ENCODE measurements at regions not wholly inside any gene's neighbourhood (a gene's known extent, or its start where the extent isn't known, plus 50 kb on each side); places are given as distances from the start of the nearest gene placed in this dataset.

DNA sequence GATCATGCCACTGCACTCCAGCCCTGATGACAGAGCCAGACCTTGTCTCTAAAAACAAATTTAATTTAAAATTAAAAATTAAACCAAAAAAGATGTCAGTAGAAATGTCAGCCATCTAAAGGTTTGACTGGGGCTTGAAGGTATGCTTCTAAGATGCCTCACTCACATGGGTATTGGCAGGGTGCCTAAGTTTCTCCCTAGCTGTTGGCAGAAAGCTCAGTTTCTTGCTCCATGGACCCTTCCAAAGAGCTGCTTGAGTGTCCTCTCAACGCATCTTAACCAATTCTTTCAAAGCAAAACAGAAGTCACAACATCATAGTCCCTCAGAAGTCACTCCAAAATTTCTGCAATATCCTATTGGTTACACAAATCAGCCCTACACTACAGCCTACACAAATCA, 231.0 kb upstream of the ADGRL2 start:
- no peak overlapping the region for H3K27ac Mint-ChIP-seq
- no peak for DNase-seq
- CTCF ChIA-PET = no interaction called here
- no peaks in the 10 kb centered on the region for H3K9me3 Mint-ChIP-seq
- H3K4me1 Mint-ChIP-seq = no peaks in the 10 kb centered on the region
- H3K27me3 Mint-ChIP-seq = no peaks in the 10 kb centered on the region
- H3K4me3 Mint-ChIP-seq = no peak overlapping the region
- POLR2A ChIA-PET = no interaction called here
- H3K36me3 Mint-ChIP-seq (ENCODE audit: low read depth) = no peaks in the 10 kb centered on the region

DNA sequence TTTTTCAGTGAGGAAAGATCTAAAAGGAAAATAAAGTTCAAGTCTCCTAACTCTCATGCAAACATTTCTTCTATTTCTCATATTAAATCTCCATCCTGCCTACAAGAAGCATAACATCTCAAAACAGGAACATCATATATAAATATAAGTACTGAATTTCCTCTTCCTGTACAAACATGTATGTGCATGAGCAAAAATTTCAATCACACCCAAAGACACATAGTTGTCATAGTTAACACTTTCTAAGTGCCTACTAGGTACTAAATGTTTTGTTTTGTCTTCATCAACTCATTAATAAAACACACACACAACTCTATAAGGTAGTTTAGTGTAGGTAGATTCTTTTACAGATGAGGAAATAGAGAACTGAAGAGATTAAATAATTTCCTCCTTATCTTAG, 237.1 kb upstream of the ADGRL2 start:
- no peaks in the 10 kb centered on the region for H3K36me3 Mint-ChIP-seq (ENCODE audit: low read depth)
- H3K4me1 Mint-ChIP-seq = no peaks in the 10 kb centered on the region
- no peak overlapping the region for H3K27ac Mint-ChIP-seq
- CTCF ChIA-PET = no interaction called here
- H3K27me3 Mint-ChIP-seq = no peaks in the 10 kb centered on the region
- no peak overlapping the region for H3K4me3 Mint-ChIP-seq
- POLR2A ChIA-PET = no interaction called here
- peaks cover 2% of the 10 kb centered on the region for H3K9me3 Mint-ChIP-seq
- DNase-seq = no peak

DNA sequence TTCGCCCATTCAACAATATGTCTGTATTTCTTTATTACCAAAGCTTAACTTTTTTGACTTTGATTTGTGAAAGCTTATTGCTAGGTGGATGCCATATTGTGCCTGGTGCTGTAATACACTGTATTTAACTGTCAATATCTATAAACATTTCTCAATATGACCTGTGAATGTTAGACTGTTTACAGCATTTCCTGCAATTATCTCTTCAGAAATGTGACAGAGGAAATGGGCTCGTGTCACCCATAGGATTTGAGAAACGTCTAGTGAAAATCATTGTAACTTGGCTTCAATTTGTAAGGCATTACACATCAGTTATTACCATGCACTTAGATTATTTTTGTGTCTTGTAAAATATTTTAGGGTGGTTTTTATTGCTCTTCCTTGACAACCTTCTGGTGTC, 237.8 kb upstream of the ADGRL2 start:
- POLR2A ChIA-PET = no interaction called here
- CTCF ChIA-PET = no interaction called here
- Mint-ChIP-seq H3K9me3 (peaks cover 4% of the 10 kb centered on the region), H3K36me3 (ENCODE audit: low read depth) (no peaks in the 10 kb centered on the region), H3K4me3 (no peak overlapping the region), H3K4me1 (no peaks in the 10 kb centered on the region), H3K27me3 (no peaks in the 10 kb centered on the region), H3K27ac (no peak overlapping the region)
- no peak for DNase-seq

DNA sequence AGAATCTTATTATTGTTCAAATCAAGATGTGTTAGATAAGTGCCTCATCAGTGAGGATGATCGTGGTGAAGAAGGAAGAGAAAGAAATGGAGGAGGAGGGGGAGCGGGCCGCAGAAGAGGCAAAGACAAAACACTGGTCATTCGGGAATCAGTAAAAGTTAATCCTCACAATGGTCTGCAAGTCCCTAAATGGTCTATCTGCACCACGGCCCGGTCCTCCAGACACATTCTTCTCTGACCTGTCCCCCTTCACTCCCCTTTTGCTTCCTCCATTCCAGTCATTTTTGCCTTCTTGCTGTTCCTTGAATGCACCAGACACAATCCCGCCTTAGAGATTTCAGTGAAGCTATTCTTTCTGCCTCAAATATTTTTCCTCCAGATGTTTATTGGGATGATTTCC, 240.1 kb upstream of the ADGRL2 start:
- CTCF ChIA-PET = no interaction called here
- H3K27ac Mint-ChIP-seq = no peak overlapping the region
- H3K27me3 Mint-ChIP-seq = no peaks in the 10 kb centered on the region
- no peak overlapping the region for H3K4me3 Mint-ChIP-seq
- no peak for DNase-seq
- H3K9me3 Mint-ChIP-seq = peaks cover 4% of the 10 kb centered on the region
- POLR2A ChIA-PET = no interaction called here
- no peaks in the 10 kb centered on the region for H3K36me3 Mint-ChIP-seq (ENCODE audit: low read depth)
- H3K4me1 Mint-ChIP-seq = no peaks in the 10 kb centered on the region

GRCh38 chr1:81559662-81560350, 240.9 kb upstream of the ADGRL2 start:
- no peak for DNase-seq
- Mint-ChIP-seq H3K9me3 (peaks cover 4% of the 10 kb centered on the region), H3K36me3 (ENCODE audit: low read depth) (no peaks in the 10 kb centered on the region), H3K4me1 (no peaks in the 10 kb centered on the region), H3K4me3 (no peak overlapping the region), H3K27me3 (no peaks in the 10 kb centered on the region), H3K27ac (no peak overlapping the region)
- ChIA-PET POLR2A (no interaction called here), CTCF (no interaction called here)

- ChIA-PET POLR2A (no interaction called here), CTCF (no interaction called here)
- Mint-ChIP-seq H3K27ac (no peak overlapping the region), H3K27me3 (no peaks in the 10 kb centered on the region), H3K4me3 (no peak overlapping the region), H3K9me3 (peaks cover 4% of the 10 kb centered on the region), H3K4me1 (no peaks in the 10 kb centered on the region), H3K36me3 (ENCODE audit: low read depth) (no peaks in the 10 kb centered on the region)
- DNase-seq = no peak
Measured at GRCh38 chr1:81558291-81559076, 242.2 kb upstream of the ADGRL2 start.

- POLR2A ChIA-PET = no interaction called here
Measured at GRCh38 chr1:81556968-81557367, 243.8 kb upstream of the ADGRL2 start.

DNA sequence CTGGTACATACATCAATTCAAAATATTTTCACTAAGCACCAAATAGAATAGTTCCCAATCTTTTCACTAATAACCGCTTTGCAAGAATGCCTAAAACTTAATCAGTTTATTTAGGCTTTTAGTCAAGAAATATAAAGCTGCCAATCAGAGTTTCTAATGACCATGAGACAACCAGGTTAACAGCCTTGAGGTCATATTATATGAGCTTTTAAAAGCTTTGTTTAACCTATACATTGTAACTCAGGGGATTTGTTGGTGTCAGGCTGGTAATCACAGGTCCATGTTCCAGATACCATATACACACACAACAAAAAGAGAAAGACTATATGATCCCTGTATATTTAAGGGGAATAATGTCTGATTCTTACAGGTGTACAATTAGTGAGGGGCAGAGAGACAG, 246.2 kb upstream of the ADGRL2 start:
- CTCF ChIA-PET = no interaction called here
- POLR2A ChIA-PET = no interaction called here
- DNase-seq = no peak
- H3K4me1 Mint-ChIP-seq = peaks cover under 1% of the 10 kb centered on the region
- H3K36me3 Mint-ChIP-seq (ENCODE audit: low read depth) = no peaks in the 10 kb centered on the region
- no peaks in the 10 kb centered on the region for H3K27me3 Mint-ChIP-seq
- no peak overlapping the region for H3K27ac Mint-ChIP-seq
- H3K4me3 Mint-ChIP-seq = no peak overlapping the region
- H3K9me3 Mint-ChIP-seq = peaks cover 2% of the 10 kb centered on the region

More at GRCh38 chr1:81556968-81557367, 243.8 kb upstream of the ADGRL2 start:
- H3K9me3 Mint-ChIP-seq = peaks cover 2% of the 10 kb centered on the region
- no peaks in the 10 kb centered on the region for H3K27me3 Mint-ChIP-seq
- CTCF ChIA-PET = no interaction called here
- H3K27ac Mint-ChIP-seq = no peak overlapping the region
- no peaks in the 10 kb centered on the region for H3K36me3 Mint-ChIP-seq (ENCODE audit: low read depth)
- H3K4me3 Mint-ChIP-seq = no peak overlapping the region
- no peak for DNase-seq
- no peaks in the 10 kb centered on the region for H3K4me1 Mint-ChIP-seq

- Mint-ChIP-seq H3K36me3 (ENCODE audit: low read depth) (no peaks in the 10 kb centered on the region), H3K4me1 (peaks cover 2% of the 10 kb centered on the region), H3K27me3 (no peaks in the 10 kb centered on the region), H3K27ac (no peak overlapping the region), H3K4me3 (no peak overlapping the region), H3K9me3 (peaks cover 2% of the 10 kb centered on the region)
- ChIA-PET POLR2A (no interaction called here), CTCF (no interaction called here)
- DNase-seq = no peak
Measured at GRCh38 chr1:81554108-81554507, 246.6 kb upstream of the ADGRL2 start.

DNA sequence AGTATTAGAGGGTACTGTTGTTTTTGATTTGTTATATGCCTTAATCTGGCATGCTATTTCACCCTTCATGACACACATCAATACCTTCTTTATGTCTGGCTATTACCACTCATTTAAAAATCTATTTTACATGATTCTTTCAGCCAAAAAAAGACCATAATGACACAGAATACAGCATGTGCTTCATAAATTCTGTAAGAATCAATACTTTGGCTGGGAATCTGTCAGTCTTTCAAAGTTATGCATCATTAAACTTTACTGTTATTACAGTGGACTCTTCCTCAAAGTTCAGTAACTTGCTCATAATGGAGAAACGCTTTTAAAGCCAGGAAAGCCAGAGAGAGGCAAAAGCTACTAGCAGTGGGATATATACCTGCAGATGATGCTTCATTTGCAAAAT, 247.2 kb upstream of the ADGRL2 start:
- Mint-ChIP-seq H3K36me3 (ENCODE audit: low read depth) (no peaks in the 10 kb centered on the region), H3K27me3 (no peaks in the 10 kb centered on the region), H3K4me3 (no peak overlapping the region), H3K4me1 (peaks cover 3% of the 10 kb centered on the region), H3K27ac (no peak overlapping the region), H3K9me3 (peaks cover under 1% of the 10 kb centered on the region)
- ChIA-PET CTCF (no interaction called here), POLR2A (no interaction called here)
- DNase-seq = no peak

- ChIA-PET CTCF (no interaction called here), POLR2A (no interaction called here)
- peaks cover 4% of the 10 kb centered on the region for H3K4me1 Mint-ChIP-seq
- no peak overlapping the region for H3K4me3 Mint-ChIP-seq
- H3K27ac Mint-ChIP-seq = no peak overlapping the region
- no peaks in the 10 kb centered on the region for H3K9me3 Mint-ChIP-seq
- no peak for DNase-seq
- no peaks in the 10 kb centered on the region for H3K36me3 Mint-ChIP-seq (ENCODE audit: low read depth)
- no peaks in the 10 kb centered on the region for H3K27me3 Mint-ChIP-seq
Measured at GRCh38 chr1:81551946-81552345, 248.8 kb upstream of the ADGRL2 start.

- H3K4me1 Mint-ChIP-seq = peaks cover 4% of the 10 kb centered on the region
- H3K36me3 Mint-ChIP-seq (ENCODE audit: low read depth) = no peaks in the 10 kb centered on the region
- H3K27ac Mint-ChIP-seq = no peak overlapping the region
- ChIA-PET CTCF (no interaction called here), POLR2A (no interaction called here)
- H3K27me3 Mint-ChIP-seq = no peaks in the 10 kb centered on the region
- DNase-seq = no peak
- H3K9me3 Mint-ChIP-seq = peaks cover 2% of the 10 kb centered on the region
- H3K4me3 Mint-ChIP-seq = no peak overlapping the region
Measured at GRCh38 chr1:81550753-81551152, 250.0 kb upstream of the ADGRL2 start.

GRCh38 chr1:81549588-81550127, 251.1 kb upstream of the ADGRL2 start:
- Mint-ChIP-seq H3K9me3 (peaks cover 2% of the 10 kb centered on the region), H3K4me1 (peaks cover 4% of the 10 kb centered on the region), H3K27ac (no peak overlapping the region), H3K27me3 (no peaks in the 10 kb centered on the region), H3K4me3 (no peak overlapping the region), H3K36me3 (ENCODE audit: low read depth) (no peaks in the 10 kb centered on the region)
- ChIA-PET CTCF (no interaction called here), POLR2A (no interaction called here)
- no peak for DNase-seq

- Mint-ChIP-seq H3K4me3 (no peak overlapping the region), H3K27ac (no peak overlapping the region), H3K9me3 (peaks cover 2% of the 10 kb centered on the region), H3K27me3 (no peaks in the 10 kb centered on the region), H3K4me1 (peaks cover 4% of the 10 kb centered on the region), H3K36me3 (ENCODE audit: low read depth) (no peaks in the 10 kb centered on the region)
- no peak for DNase-seq
- CTCF ChIA-PET = no interaction called here
- POLR2A ChIA-PET = no interaction called here
Measured at GRCh38 chr1:81548918-81549587, 251.7 kb upstream of the ADGRL2 start.
